NCI-H345 treated with DMSO at 0.1 percent for 48 hours (cell line): ENCODE measurements at regions not wholly inside any gene's neighbourhood (a gene's known extent, or its start where the extent isn't known, plus 50 kb on each side); places are given as distances from the start of the nearest gene placed in this dataset.
"Not testable (repeated sequence)": the region's sequence is repeated elsewhere in the genome, so short reads cannot be mapped to it uniquely, and the experiment has no call there.

Experiments used
- DNase-seq: peaks from one replicate; lab custom pipeline; 2025; ENCODE audit not compliant: unreplicated experiment; lab: John Stamatoyannopoulos, UW

GRCh38 chr7:106452031-106452851, 167.5 kb upstream of the NAMPT start:
- no peak for DNase-seq

DNA sequence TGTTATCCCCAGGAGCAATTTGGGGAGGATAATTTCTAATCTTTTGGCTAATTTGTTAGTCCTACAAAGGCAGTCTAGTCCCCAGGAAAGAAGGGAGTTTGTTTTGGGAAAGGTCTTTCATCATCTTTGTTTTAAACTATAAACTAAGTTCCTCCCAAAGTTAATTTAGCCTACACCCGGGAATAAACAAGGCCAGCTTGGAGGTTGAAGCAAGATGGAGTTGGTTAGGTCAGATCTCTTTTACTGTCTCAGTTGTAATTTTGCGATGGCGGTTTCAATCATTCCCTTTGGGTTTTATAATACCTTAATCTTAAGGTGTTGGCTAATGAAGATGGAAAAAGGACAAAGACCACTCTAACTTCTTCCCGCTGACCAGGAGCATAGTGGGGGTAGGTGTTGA, 166.4 kb upstream of the NAMPT start:
- no peak for DNase-seq

- no peak for DNase-seq
Measured at GRCh38 chr7:106450716-106451115, 165.9 kb upstream of the NAMPT start.

DNA sequence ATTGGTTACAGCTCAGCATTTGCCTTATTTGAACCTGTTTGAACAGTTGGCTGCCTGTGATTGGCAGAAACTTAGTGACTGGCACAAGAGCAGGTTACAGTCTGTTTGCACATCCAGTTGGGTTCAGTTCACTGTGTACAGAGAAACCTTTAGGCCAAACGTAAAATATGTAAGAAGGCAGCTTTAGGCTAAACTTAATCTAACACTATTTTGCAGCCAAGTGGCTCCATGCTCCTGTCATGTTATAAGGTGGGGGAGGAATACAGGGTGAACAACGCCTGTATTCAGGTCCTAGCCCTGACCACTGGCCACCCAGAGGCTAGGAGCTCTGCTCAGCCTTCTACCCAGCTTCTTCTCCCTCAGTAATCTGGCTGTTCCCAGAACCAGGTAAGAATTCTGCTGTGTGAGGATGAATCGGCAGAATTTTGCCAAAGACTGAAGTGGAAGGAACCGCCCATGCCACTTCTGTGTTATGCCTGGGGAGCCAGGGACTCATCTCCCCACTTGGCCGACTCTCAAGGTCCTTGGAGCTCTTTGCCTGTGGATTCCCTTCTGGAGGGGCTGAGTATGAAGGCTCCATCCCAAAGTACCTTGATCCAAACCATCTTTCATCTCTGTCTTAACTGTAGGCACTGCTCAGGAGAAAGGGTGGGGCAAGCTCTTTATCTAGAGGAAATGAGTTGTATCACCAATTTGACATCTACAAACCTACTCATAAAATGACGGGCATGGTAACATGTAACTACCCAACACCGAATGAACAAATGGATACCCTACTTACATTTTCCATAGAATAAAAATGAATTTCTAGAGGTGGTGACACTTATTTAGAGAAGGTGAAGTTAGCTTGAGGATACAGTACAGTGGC, 164.4 kb upstream of the NAMPT start:
- no peak for DNase-seq

DNA sequence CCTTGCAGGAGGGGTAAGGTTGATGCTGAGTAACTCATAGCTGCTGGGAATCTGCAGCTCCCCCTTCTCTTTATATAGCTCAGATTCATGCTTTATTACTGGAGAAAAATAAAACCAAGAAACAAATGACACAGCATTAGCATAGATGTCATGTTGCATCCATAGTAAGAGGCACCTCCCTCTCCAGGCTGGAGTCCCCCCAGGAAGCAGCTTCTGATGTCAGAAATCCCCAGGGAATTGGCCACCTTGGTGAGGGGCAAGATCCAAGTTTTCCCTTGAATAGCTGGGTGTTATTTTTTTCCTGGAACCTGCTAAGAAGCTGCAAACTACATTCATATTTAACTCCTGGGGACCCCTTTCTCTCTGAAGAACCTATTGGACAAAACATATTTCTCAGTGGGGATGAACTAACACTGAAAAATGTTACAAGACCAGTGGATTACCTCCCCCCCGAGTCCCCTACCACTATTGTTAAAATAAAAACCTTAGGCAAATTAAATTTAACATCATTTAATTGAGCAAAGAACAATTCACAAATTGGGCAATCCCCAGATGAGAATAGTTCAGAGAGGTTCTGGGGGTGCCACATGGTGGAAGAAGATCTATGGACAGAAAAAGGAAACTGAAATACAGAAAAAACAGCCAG, 163.7 kb upstream of the NAMPT start:
- DNase-seq = no peak

DNA sequence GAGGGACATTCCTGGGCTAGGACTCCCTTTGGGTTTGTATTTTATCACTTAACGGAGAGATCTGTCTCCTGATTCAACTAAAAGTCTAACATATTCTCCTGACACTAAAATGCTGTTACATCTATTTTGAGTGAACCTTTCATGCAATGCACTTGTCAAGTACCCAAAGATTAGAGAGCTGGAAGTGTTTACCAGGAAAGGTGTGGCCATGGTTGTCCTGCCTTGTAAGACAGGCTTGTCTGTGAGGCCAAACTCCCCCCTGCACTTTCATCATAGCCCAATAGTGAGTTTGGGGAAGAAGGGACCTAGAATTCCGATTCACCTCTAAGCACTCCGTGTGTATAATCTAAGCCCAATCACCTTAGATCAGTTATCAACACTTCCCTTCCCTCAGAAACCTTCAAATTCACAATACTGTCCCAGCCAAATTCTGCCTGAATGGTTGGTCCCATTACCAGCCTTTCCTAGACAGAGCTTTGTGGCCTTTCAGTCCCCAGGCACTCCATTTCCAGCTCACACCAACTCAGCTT, 162.6 kb upstream of the NAMPT start:
- DNase-seq = no peak

- DNase-seq = not testable (repeated sequence)
Measured at GRCh38 chr7:106445366-106445765, 160.6 kb upstream of the NAMPT start.

- DNase-seq = no peak
Measured at GRCh38 chr7:106444068-106444655, 159.4 kb upstream of the NAMPT start.

GRCh38 chr7:106443156-106443555, 158.4 kb upstream of the NAMPT start:
- DNase-seq = no peak

- DNase-seq = no peak
Measured at GRCh38 chr7:106442476-106442875, 157.7 kb upstream of the NAMPT start.

GRCh38 chr7:106441343-106441742, 156.6 kb upstream of the NAMPT start:
- DNase-seq = not testable (repeated sequence)

DNA sequence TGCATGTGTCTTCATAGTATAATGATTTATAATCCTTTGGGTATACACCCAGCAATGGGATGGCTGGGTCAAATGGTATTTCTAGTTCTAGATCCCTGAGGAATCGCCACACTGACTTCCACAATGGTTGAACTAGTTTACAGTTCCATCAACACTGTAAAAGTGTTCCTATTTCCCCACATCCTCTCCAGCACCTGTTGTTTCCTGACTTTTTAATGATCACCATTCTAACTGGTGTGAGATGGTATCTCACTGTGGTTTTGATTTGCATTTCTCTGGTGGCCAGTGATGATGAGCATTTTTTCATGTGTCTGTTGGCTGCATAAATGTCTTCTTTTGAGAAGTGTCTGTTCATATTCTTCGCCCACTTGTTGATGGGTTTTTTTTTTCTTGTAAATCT, 152.2 kb upstream of the NAMPT start:
- DNase-seq = not testable (repeated sequence)

DNA sequence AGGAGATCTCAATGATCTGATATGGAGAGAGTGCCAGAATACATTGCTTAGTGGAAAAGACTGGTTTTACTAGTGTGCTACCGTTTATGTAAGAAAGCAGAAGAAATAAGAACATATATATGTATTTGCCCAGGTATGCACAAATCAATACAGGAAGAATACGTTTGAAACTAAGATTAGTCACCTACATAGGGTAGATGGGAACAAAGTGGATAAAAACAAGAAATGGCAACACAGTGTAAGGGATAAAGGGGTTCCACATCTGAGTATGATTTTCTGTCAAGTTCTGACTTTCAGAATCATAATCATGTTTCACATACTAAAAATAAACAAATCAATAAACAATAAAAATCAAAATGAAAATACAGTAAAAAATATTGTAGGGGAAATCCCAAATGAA, 148.6 kb upstream of the NAMPT start:
- DNase-seq = no peak

- DNase-seq = no peak
Measured at GRCh38 chr7:106430535-106431455, 146.0 kb upstream of the NAMPT start.

GRCh38 chr7:106430103-106430502, 145.3 kb upstream of the NAMPT start:
- DNase-seq = no peak

- no peak for DNase-seq
Measured at GRCh38 chr7:106426803-106427202, 142.0 kb upstream of the NAMPT start.

DNA sequence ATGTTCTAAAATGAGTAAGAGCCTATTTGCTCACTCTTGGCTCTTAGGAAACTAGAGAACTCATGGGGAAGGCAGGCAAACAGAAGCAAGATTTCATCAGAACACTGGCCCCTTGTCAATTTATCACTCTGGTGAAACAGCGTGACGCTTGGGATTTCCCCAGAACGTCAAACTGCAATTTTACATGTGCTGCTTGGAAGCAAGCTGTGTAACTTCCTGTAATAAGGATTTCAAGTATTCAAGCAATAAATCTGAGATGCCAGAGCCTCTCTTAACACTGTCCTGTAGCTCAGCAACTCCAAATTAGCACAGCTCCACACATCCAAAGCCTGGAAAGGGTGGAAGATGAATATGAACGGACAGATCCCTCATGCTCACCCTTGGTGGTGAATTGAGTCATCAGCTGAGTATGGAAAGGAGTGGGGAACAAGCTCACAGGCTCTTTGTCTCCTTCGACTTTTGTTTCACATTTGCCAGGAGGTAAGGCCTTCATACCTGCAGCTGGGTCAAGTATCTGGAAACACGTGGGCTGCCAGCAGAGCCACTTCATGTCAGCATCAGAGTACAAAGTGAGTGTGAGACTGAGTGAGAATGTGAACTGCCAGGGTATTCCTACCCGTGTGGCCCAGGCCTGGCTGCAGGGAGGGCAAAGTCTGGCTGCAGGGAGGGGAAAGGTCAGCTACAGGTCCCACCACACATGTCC, 140.4 kb upstream of the NAMPT start:
- DNase-seq = no peak

- no peak for DNase-seq
Measured at GRCh38 chr7:106424476-106425016, 139.8 kb upstream of the NAMPT start.

DNA sequence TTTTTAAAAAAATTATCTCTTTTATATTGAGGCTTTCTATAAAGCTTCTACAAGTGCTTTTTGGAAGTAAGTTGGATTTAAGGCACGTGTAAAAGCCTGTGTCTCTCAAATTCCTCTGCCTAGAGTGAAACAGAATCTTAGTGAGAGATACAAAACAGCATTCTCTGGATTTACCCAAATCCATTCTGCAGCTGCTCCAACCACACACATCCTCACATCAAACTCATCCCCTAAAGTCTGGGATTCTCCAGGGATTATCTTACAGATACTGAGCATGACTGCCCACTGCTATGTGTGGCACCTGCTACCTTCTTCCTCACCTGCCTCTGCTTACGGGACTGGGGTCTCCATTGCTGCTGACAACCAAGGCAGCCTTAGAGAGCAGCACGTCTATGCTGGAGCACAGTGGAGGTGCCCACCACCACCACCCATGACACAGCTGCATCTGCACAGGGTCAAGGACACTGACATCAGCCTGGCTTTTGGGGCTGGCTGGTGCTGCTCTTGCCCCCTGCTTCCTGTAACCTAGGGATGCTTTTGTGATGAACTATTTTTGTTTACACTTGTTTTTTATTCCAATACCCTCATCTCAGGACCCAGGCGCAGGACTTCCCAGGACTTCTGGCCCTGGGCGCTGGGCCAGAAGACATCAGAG, 139.2 kb upstream of the NAMPT start:
- no peak for DNase-seq
